ENCODE measurements at regions not wholly inside any gene's neighbourhood (a gene's known extent, or its start where the extent isn't known, plus 50 kb on each side); places are given as distances from the start of the nearest gene placed in this dataset.

DNA sequence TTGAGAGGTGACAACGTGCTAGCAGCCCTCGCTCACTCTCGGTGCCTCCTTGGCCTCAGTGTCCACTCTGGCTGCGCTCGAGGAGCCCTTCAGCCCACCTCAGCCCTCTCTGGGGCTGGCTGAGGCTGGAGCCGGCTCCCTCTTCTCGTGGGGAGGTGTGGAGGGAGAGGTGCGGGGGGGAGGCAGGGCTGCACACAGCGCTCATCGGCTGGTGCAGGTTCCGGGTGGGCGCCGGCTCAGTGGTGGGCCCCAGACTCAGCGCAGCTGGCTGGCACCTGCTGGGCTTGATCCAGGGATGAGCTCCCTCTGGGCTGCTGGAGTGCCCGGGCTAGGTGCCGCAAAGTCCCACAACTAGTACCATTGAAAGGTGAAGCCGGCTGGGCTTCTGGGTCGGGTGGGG lies 957.8 kb upstream of the GJE1 start:
- no peak for TF ChIP-seq CTCF (IDR thresholded peaks at IDR 0.05; ENCODE audit: poor library complexity, severe bottlenecking)
- no peak for TF ChIP-seq EZH2 (IDR thresholded peaks at IDR 0.05; ENCODE audit: borderline replicate concordance, insufficient read depth, low read length, poor library complexity, severe bottlenecking)

Measured in neural cell (in vitro differentiated cells).